HG02623 (cell line): ENCODE measurements at regions not wholly inside any gene's neighbourhood (a gene's known extent, or its start where the extent isn't known, plus 50 kb on each side); places are given as distances from the start of the nearest gene placed in this dataset.
"Not testable (repeated sequence)": the region's sequence is repeated elsewhere in the genome, so short reads cannot be mapped to it uniquely, and the experiment has no call there.

Experiments
- ATAC-seq: cut with Tn5 transposase; IDR thresholded peaks from one replicate; pipeline ENCODE4 v1.9.1; 2021; ENCODE audit warnings: moderate library complexity; ENCODE audit not compliant: unreplicated experiment

DNA sequence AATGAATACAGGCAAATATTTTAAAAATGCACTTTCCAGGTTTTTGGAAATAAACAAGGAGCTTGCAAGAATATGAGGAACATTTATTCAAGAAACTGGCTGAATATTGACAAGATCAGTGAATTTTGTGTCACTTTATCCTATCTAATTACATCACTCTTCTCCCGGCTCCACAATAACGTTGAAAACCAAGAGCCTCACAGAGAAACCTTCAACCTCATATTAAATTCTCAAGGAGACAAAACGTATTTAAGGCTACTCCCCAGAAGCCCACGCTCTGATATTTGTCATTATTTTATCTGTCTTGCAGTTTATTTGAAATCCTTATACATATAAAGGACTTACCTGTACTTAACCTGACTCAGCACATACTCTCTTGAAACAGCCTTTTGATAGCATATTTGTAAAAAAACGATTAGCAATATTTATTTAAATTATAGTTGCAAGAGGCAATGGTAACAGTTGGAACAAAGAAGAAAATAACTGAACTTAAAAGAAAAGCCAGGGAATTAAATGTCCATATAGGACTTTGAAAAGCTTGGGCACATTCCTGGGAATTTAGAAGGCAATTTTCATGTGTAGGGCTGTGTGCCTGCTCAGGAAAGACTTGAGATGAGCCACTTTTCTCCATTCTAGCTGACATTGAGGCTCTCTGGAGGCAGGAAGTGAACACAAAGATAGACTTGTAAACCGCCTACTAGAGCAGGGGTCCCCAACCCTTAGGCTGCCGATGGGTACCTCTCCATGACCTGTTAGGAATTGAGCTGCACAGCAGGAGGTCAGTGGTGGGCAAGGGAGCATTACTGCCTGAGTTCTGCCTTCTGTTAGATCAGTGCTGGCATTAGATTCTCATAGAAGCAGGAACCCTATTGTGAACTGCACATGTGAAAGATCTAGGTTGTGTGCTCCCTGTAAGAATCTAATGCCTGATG lies 636.4 kb downstream of the SLC16A7 start:
- no peak for ATAC-seq

DNA sequence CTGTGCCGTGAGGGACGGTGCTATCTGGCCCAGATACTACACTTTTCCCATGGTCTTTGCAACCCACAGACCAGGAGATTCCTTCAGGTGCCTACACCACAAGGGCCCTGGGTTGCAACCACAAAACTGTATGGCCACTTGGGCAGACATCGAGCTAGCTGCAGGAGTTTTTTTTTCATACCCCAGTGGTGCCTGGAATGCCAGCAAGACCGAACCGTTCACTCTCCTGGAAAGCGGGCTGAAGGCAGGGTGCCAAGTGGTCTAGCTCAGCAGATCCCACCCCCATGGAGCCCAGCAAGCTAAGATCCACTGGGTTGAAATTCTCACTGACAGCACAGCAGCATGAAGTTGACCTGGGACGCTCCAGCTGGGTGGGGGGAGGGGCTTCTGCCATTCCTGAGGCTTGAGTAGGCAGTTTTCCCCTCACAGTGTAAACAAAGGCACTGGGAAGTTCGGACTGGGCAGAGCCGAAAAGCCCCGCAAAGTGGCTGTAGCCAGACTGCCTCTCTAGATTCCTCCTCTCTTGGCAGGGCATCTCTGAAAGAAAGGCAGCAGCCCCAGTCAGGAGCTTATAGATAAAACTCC lies 638.9 kb downstream of the SLC16A7 start:
- not testable (repeated sequence) for ATAC-seq

DNA sequence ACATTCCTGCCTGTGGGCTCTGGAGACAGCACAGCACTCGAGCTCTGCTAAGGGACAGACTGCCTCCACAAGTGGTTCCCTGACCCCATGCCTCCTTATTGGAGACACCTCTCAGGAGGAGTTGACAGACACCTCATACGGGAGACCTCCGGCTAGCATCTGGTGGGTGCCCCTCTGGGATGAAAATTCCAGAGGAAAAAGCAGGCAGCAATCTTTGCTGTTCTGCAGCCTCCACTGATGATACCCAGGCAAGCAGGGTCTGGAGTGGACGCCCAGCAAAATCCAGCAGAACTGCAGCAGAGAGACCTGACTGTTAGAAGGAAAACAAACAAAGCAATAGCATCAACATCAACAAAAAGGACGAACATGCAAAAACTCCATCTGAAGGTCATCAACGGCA lies 639.4 kb downstream of the SLC16A7 start:
- ATAC-seq: no peak

DNA sequence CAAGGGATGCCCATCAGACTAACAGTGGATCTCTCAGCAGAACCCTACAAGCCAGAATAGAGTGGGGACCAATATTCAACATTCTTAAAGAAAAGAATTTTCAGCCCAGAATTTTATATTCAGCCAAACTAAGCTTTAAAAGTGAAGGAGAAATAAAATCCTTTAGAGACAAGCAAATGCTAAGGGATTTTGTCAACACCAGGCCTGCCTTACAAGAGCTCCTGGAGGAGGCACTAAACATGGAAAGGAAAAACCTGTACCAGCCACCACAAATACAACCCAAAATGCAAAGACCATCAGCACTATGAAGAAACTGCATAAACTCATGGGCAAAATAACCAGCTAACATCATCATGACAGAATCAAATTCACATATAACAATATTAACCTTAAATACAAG lies 640.6 kb downstream of the SLC16A7 start:
- ATAC-seq: not testable (repeated sequence)

DNA sequence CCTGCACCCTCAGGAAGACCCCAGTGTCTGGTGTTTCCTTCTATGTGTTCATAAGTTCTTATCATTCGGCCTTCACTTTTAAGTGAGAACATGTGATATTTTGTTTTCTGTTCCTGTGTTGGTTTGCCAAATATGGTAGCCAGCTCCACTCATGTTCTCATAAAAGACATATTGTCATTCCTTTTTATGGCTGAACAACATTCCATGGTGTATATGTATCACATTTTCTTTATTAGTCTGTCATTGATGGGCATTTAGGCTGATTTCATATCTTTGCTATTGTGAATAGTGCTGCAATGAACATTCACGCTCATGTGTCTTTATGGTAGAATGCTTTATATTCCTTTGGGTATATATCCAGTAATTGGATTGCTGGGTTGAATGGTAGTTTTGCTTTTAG lies 645.1 kb downstream of the SLC16A7 start:
- ATAC-seq: no peak

DNA sequence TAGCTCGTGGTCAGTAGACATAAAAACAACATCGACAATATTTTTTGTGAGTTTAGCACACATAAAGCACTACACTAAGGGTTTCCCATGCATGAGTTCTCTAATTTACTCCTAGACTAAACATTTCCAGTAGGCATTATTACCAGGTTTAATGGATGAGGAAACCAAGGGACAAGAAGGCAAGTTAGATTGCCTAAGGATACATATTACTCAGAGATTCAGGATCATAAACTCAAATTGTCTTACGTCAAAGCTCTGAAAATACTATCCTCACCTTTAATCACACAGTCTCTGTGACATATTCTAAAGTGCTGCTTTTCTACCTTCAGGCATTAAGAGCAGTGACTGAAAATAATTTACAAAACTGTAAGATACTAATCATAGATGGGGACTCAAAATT lies 655.3 kb downstream of the SLC16A7 start:
- no peak for ATAC-seq

DNA sequence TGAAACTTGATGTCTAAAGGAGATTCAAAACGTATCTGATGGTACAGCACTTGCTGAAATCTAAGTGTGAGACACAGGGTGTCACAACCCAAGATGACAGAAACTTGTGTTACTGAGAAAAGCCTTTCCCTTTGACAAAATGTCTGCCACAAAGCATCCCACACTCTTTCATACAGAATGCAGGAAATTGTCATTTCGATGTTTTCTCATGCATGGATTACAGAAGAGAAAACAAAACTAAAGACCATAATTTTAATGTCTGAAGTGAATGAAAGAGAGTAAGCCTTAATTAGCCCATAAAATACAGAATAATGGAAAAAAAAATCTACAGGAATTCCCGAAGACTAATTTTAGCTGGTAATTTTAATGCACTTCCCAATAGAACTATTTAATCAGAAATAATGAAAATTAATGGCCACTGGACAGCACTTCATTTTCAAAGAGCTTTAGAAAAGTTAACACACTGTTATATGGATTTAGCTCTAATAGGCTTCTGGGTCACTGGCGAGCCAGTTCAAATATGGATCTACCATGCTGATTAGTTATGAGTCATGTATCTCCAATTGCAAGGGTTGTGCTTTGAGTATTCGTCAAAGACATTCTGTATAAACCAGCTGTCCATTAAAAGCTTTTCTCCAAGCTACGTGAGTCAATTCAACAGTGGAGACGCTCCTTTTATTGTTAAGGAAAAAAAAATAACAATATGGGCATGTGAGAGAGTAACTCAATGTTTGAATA lies 656.7 kb downstream of the SLC16A7 start:
- ATAC-seq: no peak

DNA sequence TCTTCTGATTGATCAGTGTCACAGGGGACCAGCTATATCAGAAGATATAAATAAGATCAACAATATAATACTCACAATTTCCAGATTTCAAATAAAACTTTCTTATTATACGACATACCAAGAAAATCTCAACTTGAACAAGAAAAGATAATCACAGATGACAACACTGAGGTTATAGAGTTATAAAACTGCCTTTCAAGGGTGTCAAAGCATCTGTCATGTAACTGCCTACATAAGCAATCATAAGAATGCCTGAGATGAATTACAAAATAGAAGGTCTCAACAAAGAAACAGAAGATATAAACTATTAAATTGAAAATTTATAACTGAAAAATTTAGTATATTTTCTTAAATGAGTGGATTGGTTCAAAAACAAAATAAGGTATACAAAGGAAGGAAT lies 659.2 kb downstream of the SLC16A7 start:
- ATAC-seq: no peak

DNA sequence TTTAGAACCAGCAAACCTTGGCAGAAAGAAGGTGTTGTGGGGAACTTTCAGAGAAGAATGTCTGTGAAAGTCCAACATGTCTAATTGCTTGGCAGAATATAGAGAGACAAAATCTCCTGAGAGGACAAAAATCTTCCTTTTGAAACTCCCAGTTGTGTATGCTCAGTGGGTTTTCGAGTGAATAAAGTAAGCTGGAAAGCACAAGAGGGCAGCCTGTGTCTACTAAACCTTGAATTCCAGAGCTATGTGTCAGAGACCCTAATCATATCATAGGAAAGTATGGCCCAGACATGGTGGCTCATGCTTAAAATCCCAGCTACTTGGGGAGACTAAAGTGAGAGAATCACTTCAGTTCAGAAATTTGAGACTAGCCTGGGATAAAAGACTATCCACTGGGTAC lies 661.2 kb downstream of the SLC16A7 start:
- no peak for ATAC-seq

DNA sequence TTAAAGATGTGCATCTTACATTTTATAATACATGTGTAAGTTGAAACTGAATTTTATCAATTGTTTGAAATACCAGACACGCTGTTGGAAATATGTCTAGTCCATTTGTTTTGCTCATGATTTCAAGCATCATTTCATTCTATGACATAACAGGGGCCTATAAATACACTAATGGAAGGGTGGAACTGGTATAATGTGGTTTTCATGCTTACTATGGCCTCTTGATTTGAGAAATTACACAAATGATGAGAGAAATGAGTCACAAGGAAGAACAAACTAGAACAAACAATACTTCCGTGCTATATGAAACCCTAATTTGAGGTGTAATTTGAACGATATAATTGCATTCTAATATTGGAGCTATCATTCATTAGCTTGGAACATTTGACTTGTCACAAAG lies 663.4 kb downstream of the SLC16A7 start:
- no peak for ATAC-seq

DNA sequence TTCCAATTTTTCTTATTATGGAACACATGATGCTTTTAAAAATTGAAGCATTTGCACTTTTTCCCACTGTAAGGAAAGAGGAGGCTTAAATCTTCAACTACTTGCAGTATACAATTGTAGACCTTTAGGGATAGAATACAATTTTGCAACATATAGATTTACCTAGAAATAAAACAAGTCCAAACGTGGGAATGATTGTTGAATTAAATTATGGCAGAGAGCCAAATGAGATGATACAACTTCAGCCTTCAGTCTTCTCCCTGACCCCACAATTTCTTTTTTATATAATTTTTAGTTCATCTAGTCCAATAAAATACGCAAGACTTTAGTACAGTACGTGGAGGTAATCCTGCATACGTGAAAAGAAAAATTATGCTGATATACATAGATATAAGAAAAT lies 666.5 kb downstream of the SLC16A7 start:
- no peak for ATAC-seq

DNA sequence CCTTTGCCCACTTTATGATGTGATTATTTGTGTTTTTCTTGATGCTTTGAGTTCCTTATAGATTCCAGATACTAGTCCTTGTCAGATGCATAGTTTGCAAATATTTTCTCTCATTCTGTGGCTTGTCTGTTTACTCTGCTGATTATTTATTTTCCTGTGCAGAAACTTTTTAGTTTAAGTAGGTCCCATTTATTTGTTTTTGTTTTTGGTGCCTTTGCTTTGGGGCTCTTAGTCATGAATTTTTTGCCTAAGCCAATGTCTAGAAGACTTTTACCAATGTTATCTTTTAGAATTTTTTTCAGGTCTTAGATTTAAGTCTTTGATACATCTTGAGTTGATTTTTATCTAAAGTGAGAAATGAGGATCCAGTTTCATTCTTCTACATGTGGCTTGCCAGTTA lies 667.3 kb downstream of the SLC16A7 start:
- ATAC-seq: no peak

DNA sequence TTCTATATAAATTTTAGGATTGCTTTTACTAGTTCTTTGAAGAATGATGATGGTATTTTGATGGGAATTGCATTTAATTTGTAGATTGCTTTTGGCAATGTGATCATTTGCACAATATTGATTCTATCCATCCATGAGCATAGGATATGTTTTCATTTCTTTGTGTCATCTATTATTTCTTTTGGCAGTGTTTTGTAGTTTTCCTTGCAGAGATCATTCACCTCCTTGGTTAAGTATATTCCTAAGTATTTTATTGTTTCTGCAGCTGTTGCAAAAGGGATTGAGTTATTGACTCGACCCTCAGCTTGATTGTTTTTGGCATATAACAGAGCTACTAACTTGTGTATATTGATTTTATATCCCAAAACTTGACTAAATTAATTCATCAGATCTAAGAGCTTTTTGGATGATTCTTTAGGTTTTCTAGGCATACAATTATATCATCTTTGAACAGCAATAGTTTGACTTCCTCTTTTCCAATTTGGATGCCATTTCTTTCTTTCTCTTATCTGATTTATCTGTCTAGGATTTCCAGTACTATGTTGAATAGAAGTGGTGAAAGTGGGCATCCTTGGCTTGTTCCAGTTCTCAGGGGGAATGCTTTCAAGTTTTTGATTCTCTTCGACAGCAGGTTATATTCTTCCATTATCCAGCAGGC lies 668.1 kb downstream of the SLC16A7 start:
- ATAC-seq: no peak

DNA sequence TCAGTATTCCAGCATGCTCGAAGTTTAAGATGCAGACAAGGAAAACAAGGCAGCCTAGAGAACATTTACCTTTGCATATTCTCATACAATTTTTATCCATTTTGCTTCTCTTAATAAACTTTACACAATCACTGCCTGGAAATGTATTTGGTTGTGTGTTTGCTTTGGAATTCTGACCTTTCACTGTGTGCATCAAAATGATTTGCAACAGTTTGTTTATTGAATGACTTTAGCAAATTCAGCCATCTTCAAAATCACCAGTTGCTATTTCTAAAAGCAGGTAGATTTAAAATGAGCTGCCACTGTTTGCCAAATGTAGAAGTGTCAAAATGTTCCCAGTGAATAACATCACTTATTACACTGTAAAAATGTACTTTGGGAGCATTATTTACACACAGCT lies 669.9 kb downstream of the SLC16A7 start:
- no peak for ATAC-seq

DNA sequence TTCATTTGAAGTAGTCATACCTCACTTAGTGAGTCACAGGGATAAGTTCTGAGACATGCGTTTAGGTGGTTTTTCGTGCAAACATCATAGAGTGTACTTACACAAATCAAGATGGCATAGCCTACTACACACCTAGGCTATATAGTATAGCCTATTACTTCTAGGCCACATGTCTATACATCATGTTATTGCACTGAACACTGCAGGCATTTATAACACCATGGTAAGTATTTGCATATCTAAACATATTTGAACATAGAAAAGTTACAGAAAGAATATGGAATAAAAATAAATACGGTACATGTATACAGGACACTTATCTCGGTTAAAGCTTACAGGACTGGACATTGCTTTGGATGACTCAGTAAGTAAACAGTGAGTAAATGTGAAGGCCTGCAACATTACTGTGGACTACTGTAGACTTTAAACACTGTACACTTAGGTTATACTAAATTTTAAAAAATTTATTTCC lies 670.6 kb downstream of the SLC16A7 start:
- no peak for ATAC-seq

DNA sequence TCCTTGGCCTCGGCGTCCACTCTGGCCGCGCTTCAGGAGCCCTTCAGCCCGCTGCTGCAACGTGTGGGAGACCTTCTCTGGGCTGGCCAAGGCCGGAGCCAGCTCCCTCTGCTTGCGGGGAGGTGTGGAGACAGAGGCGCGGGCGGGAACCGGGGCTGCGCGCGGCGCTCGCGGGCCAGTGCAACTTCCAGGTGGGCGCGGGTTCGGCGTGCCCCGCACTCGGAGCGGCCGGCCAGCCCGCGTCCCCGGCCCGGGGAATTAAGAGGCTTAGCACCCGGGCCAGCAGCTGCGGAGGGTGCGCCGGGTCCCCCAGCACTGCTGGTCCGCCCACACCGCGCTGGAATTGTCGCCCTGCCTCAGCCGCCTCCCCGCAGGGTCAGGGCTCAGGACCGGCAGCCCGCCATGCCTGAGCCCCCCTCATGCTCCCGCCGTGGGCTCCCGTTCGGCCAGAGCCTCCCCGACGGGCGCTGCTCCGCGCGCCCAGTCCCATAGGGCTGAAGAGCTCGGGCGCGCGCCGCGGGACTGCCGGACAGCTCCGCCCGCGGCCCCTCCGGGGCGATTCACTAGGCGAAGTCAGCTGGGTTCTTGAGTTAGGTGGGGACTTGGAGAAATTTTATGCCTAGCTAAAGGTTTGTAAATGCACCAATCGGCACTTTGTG lies 673.9 kb downstream of the SLC16A7 start:
- no peak for ATAC-seq

DNA sequence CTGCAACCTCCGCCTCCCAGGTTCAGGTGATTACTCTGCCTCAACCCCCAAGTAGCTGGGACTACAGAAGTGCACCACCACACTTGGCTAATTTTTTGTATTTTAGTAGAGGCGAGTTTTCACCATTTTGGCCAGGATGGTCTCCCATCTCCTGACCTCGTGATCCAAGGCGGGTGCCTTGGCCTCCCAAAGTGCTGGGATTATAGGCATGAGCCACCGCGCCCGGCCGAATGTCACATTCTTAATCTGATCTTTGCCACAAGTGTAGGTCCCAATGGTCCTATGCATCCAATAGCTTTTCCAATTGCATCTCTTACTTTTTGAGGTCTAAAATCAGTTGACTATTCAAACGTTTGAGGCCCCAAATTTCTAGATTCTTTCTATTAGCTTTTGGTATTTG lies 676.0 kb downstream of the SLC16A7 start:
- no peak for ATAC-seq

DNA sequence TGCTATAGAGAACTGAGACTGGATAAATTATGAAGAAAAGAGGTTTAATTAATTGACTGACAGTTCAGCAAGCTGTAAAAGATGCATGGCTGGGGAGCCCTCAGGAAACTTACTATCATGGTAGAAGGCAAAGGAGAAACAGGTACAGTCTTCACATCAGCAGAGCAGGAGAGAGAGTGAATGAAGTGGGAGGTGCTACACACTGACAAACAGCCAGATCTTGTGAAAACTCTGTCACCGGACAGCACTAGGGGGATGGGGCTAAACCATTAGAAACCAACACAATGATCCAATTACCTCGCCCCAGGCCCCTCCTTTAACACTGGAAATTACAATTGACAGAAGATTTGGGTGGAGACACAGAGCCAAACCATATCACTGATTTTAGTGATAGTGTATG lies 682.4 kb downstream of the SLC16A7 start:
- ATAC-seq: no peak

DNA sequence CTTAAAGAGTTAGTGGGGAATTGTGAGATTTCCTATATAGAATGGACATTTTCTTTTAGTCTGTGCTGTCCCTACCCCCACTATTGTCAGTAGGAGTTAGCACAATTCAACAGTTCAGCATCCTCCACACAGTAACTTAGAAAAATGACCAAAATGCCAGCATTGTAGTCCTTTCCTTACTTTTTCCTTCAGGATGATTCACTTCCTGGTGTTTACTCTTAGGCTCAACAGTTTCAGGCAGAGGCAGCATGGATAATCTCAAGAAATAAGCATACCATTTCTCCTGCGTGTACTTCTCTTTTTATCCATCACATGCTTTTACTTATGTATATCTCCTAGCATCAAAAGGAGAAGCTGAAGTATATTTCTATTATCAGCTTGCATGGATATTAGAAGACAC lies 683.4 kb downstream of the SLC16A7 start:
- ATAC-seq: no peak

DNA sequence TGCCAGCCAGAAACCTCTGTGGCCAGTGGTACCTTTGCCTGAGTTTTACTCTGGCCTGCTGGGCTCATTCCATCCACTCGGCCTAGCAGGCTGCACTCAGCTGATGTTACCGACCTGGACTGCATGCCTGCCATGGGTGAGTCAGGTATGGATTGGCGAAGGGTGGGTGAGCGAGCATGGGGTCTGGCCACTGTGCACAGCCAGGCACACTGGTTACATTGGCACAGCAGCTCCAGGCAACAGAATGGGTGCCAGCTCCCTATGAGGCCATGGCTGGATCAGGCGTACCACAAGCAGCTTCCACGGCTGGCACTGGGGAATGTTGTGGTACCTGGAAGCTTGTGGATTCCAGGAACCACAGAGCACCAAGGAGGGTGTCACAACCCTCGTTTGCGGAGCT lies 685.7 kb downstream of the SLC16A7 start:
- ATAC-seq: no peak

DNA sequence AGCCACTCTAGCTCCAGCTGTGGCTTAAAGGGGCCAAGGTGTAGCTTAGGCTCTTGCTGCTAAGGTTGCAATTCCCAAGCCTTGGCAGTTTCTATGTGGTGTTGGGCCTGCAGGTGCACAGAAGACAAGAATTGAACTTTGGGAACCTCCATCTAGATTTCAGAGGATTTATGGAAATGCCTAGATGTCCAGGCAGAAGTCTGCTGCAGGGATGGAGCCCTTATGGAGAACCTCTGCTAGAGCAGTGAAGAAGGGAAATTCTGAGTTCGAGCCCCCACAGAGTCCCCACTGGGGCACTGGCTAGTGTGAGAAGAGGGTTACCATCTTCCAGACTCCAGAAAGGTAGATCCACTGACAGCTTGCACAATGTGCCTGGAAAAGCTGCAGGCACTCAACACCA lies 694.7 kb downstream of the SLC16A7 start:
- ATAC-seq: no peak
